SH-SY5Y (cell line): ENCODE measurements at regions not wholly inside any gene's neighbourhood (a gene's known extent, or its start where the extent isn't known, plus 50 kb on each side); places are given as distances from the start of the nearest gene placed in this dataset.

ENCODE experiments used
- GATA2 ChIP-seq: IDR thresholded peaks from 2 replicates; pipeline ENCODE4 v1.6.1; 2011; ENCODE audit warnings: mild to moderate bottlenecking, low read depth, low read length
- GATA3 ChIP-seq: IDR thresholded peaks from 2 replicates; pipeline ENCODE4 v1.6.1; 2011; ENCODE audit warnings: low read depth, mild to moderate bottlenecking, low read length, moderate library complexity

DNA sequence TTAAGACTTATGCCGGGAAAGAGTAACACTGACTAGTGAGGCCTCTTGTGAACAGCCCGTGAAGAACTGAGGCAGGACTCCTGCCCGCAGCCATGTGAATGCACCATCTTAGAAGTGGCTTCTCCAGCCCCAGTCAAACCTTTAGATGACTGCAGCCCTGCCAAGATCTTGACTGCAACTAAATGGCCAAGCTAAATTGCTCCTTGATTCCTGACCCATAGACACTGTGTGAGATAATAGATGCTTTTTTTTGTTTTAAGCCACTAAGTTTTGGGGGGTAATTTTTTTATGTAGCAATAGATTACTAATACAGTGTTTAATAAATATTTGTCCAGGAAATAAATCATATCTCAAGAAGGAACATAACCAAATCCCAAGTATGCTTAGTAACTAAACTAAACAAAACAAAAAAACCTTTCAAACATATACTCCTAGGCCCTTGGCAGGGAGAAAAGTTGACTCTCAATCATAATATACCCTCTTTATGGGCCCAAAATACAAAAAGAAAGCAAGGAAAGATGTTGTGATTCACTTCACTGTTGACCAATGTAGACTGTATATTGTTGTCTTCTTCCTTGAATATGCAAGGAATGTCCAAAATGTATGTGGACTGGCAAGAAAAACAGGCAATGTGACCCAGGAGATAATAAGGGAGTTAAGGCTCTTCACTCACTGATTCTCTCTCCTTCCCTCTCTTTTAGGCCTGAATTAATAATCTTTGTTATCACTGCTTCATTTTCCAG, 79.7 kb upstream of the ZNF366 start:
- TF ChIP-seq GATA2 (no peak), GATA3 (no peak)

DNA sequence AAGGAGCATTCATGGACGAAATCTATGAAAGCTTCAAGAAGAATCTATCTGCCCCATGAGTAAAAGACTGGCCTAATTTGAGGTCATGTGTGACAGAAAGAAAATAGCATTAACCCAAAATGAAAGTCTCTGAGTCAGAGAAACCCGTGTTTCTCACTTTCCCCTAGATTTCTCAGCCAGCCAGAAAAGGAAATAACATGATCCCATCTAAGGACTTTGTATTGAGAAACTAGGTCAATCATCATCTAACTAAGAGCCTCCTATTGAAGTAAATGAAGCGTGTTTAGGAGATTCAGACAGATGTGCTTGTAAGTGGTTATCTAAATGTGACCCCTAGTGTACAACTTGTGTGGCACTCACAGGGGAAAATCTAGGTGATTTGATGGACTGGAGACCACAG, 77.3 kb upstream of the ZNF366 start:
- no peak for TF ChIP-seq GATA2
- TF ChIP-seq GATA3, result no peak

DNA sequence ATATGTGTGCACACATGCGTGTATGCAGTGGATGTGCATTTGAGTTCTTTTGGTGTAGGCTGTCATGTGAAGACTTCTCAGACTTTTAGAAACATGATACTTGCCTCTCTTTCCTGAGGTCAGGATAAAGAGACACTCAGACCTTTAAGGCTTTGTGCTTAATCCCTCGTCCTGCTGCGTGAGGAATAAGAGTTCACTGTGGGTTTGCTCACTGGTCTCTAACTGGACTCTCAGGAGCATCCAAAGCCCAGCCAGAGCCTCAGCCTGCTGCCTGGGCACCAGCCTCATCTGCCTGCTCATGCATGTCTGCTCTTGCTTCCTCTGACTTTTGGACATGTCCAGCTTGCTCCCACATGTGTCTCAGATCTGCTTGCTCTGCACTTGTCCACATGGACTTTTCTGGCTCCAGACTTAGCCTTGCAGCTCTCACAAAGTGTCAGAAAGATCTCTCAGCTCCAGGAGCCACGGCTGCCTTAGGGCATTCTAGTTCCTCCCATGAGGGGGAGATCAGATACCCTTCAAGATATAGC, 65.1 kb upstream of the ZNF366 start:
- TF ChIP-seq GATA2 (no peak), GATA3 (no peak)

DNA sequence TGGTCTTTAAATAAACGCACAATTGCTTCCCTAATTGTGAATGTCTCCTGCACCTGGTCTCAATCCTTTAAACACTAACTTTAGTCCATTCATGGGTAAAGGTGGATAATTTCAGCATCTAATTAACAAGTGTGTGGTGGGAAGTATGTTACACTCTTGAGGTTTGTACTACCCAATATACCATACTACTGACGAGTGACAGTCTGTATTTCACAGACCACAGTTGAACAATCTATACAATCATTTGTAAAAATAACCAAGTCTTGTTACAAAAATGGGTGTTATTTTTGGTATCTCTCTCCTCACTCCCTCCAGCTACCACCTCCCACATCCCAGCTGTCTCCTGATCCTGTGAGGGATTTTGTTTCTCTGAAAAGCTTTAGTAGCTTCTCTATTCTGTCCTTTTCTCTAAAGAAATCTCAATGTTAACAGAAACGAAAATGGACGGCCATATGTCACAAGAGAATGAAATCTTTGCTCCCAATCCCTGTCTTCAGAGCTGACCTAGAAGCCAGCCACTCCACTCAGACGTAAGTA, 62.3 kb upstream of the ZNF366 start:
- no peak for TF ChIP-seq GATA2
- no peak for TF ChIP-seq GATA3

DNA sequence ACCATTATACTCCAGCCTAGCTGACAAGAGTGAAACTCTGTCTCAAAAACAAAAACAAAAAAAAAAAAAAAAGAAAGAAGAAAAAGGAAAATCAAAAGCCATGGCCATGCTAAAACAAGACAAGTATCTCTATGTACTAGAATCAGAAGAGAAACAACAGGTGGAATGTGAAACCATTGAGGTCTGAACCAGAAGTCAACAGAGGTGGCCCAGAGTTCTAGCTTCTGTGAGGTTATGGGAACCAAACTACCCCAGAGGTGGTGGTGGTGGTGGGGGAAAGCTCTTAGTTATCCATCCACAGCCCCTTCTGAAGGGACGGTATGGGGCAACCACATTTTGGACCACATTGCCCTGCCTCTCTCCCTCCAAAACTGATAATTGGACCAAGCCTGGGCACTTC, 59.5 kb upstream of the ZNF366 start:
- TF ChIP-seq GATA2, result no peak
- no peak for TF ChIP-seq GATA3

DNA sequence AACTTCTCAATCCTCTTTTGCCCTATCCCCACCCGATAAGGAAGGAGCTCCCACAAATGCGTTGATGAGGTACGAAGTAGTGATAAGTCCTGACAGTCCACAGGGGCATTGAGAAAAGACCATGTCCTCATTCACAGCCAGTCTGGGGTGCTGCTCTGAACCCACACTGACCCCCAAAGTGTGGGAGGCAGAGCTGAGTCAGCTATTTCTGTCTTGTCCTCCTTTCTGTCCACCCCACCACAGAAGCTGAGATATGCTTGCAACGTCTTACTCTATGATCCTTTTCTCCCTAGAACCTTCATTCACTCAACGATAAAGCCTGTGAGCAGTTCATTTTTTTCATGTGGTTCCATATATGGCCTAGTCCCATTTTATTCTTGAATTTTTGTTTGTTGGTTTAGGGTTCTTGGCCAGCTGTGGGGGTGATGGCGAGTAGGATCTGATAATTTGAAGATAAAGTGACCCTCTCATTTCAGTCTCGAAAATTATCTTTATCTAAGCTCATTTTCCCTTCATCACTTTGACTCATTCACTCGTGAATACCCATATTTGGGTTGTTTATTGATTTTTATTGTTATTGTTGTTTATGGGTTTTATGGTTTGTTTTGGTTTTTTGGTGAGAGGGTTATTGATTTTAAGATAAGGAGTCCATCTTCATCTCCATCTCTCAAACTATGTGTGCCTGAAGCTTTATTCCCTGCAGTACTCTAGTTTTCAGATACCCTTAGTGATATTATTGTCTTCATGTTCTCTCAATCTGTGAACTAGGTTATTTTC, 58.5 kb upstream of the ZNF366 start:
- TF ChIP-seq GATA3, result no peak
- no peak for TF ChIP-seq GATA2

DNA sequence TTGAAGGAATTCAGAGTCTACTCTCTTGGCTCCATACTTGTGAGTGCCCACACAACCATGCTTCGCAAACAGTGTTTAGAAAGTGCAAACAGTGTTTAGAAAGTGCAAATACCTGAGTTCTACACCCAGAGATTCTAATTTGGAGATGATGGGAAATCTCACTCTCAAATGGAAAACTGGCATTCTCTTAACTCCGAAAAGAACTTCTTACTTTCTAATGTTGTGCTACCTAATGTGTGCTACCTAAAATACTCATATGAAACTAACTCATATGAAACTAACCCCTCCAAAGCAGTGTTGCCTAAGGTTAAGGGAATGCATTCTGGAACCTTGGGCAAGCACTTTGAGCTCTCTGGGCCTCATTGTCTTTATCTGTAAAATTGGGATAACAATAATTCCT, 55.5 kb upstream of the ZNF366 start:
- TF ChIP-seq GATA3 (no peak), GATA2 (no peak)

DNA sequence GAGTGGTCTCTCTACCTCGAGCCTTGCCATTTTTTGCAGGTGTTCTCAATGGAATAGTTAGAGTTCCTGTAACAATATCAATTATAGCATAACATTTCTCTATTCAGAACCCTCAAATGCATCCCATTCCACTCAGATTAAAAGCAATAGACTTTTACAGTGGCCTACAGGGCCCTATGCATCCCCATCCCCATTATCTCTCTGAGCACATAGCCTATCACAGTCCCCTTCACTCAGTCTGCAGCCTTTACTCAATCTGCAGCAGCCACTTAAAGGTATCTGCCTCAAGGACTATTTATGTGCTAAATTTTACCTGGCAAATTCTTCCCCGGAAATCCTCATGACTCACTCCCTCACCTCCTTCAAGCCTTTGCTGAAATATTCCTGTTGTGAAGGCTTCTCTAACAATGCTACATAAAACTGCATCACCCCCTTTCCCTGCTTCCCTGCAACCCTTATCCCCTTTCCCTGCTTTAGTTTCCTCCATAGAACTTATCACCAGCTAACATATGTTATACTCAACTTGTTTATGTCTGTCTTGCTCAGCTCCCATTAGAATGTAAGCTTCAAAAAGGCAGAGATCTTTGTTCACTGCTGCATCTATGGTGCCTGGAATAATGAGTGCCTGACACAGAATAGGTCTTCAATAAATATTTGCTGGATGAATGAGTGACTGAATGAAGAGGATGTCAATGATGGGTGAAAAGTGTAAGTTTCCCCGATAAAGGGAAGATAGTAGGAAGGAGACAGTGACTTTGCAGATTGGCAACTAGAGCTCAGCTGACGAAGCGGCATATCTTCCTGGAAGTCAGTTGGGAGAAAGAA, 54.1 kb upstream of the ZNF366 start:
- TF ChIP-seq GATA2, result no peak
- TF ChIP-seq GATA3, result no peak

DNA sequence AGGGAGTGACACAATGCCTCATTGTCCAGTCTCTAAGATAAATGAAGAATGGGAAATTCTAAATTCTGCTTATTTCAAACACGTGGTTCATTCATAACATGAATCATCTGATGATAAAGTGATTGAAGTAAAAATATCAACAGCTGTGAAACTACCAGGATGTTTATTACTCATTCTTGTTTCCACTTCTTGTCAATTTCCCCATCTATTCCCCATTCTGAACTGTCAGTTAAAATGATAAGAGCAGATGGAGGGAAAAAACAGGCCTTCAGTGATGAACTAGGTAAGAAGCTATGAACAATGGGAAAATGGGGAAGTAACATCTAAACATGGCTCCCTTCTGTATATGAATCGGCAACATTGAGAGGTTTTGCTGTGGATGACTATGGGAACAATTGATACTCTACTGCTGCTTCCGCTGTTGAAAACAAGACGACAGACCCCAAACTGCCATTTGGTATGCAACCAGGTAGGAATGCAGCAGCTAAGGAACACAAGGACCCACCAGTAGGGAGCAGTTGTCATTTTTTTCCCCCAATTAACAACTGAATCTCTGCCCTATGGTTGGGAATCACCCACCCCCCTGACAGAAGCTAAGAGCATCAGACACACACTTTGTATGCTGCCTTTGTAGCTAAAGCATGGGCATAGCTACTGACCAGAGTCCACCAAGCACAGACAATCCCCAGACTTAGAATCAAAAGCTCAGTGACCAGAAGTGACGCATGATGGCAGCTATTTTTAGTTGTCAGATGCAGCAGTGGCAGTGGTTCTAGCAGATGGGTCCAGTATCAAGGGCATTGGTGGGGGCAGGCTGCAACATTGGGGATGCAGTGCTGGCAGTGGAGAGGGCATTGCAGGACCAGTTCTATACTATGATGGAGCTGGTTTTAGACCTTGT, 52.9 kb upstream of the ZNF366 start:
- TF ChIP-seq GATA2 (no peak), GATA3 (no peak)

DNA sequence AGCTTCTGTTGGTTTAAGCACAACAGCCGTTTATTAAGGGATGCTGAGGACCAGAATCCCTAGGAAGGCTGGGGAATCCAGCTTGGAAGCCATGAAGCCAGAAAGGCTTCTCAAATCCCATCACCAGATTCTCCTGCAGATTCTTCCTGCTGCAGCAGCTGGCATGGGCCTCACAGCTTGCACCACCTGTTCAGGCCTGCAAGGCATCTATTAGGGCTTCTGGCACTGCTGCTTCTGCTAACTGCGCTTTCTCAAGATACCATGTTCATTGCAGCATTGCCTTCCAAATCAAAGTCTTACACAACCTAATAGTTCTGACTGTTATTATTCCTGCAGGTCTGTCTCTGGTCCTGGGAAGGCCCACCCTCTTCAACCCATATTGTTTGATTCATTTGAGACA, 51.2 kb upstream of the ZNF366 start:
- no peak for TF ChIP-seq GATA2
- no peak for TF ChIP-seq GATA3

DNA sequence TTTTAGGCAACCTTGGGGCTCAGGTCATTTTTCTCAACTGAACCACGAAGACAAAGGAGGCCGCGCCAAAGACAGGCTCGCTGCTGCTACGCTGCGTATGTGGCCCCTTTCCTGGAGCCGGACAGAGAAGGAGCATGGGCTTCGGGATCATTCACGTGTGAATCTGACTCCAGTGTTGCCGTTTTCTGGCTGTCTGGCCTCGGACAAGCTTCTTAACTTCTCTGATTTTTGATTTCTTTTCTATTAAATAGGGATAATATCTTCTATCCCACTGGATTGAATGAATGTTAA, 50.8 kb upstream of the ZNF366 start:
- TF ChIP-seq GATA3 (no peak), GATA2 (no peak)

DNA sequence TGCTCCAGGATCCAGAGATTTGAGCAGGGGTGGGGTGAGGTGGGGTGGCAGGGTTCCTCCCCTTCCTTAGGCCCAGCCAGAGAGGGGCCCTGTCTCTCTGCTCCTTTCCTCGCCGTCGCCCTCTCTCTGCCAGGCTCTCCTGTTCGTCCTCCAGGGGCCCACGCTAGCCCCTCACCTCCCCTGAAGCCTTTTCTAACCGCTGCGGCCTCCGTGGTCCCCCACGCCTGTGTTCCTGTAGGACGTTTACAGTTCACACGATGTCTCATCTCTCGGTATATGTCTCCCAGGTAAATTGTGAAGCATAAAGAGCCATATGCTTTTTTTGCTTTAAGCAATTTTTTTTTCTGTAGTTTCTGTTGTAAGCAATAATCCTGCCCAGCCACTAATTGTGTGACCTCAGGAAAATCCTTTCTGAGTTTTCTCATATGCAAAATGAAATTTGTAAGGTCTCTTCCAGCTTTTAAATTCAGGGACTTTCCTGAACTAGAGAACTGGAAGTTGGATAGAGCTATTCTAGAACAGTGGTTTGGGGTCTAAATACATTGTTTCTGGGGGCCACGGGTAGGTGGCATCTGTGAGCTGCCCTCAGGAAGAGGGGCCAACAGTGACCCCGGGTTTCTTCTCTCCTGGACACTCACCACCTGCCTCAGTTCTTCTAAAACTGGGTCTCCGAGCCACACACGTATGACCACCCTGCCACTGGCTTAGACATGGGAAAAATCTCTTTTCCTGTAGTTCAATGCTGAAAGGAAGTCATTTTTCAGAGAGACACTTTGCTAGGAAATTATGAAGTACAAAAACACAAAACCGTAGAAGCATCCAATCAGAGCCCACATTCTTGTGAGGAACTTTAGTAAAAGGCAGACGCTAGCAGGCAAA, 50.2 kb upstream of the ZNF366 start:
- TF ChIP-seq GATA2 (no peak), GATA3 (no peak)
